OCI-LY7 (cell line): ENCODE measurements at regions not wholly inside any gene's neighbourhood (a gene's known extent, or its start where the extent isn't known, plus 50 kb on each side); places are given as distances from the start of the nearest gene placed in this dataset.

Experiments
- BruUV-seq: library from RNA; stranded (reverse); fragments of 400-500 nt; replicated peaks from 2 replicates; lab custom pipeline; 2021; lab: Mats Ljungman, UMichigan
- CTCF ChIA-PET: fragments of 300-600 bp; sonication (Branson Sonifier 250); formaldehyde crosslinking; loops from one replicate; lab custom pipeline; 2022; ENCODE audit warnings: antibody characterized with exemption; ENCODE audit not compliant: unreplicated experiment; lab: Charles Lee
- POLR2A ChIA-PET: fragments of 300-600 bp; sonication (Branson Sonifier 250); formaldehyde crosslinking; loops from one replicate; lab custom pipeline; 2022; ENCODE audit warnings: antibody characterized with exemption; lab: Charles Lee
- DNase-seq: peaks from one replicate; pipeline ENCODE4 v3.0.0-alpha.2; 2015; ENCODE audit warnings: low spot score
- H2AFZ ChIP-seq: fragments of 200-600 bp; sonication (generic), shearing (Covaris generic); 2 replicates; pipeline ENCODE4 v1.6.1; 2014; ENCODE audit warnings: mild to moderate bottlenecking, antibody characterized with exemption, low read length, moderate library complexity
- H3K27ac ChIP-seq: fragments of 200-600 bp; sonication (generic); 2 replicates; pipeline ENCODE4 v1.5.1; 2014; ENCODE audit warnings: mixed run types, low read depth, mild to moderate bottlenecking, moderate library complexity, low read length, inconsistent platforms; ENCODE audit not compliant: poor library complexity, severe bottlenecking
- H3K36me3 ChIP-seq: fragments of 200-600 bp; sonication (generic); 2 replicates; pipeline ENCODE4 v1.6.1; 2014; ENCODE audit warnings: mild to moderate bottlenecking, antibody characterized with exemption, low read length, moderate library complexity, mixed read lengths; ENCODE audit not compliant: insufficient read depth
- H3K4me1 ChIP-seq: fragments of 200-600 bp; sonication (generic); 2 replicates; pipeline ENCODE4 v1.5.1; 2014; ENCODE audit warnings: mild to moderate bottlenecking, low read length; ENCODE audit not compliant: insufficient read depth, poor library complexity, severe bottlenecking
- H3K4me2 ChIP-seq: fragments of 200-600 bp; sonication (generic); 2 replicates; pipeline ENCODE4 v1.6.1; 2014; ENCODE audit warnings: mild to moderate bottlenecking, low read length
- H3K4me3 ChIP-seq: fragments of 200-600 bp; sonication (generic); 2 replicates; pipeline ENCODE4 v1.5.1; 2014; ENCODE audit warnings: mild to moderate bottlenecking, low read depth, low read length; ENCODE audit not compliant: poor library complexity, severe bottlenecking
- H3K79me2 ChIP-seq: fragments of 200-600 bp; sonication (generic); 2 replicates; pipeline ENCODE4 v1.6.1; 2016; ENCODE audit warnings: low read depth, mild to moderate bottlenecking, low read length, moderate library complexity, mixed read lengths; ENCODE audit not compliant: insufficient read depth
- H3K9me2 ChIP-seq: fragments of 200-600 bp; sonication (generic); 2 replicates; pipeline ENCODE4 v1.6.1; 2016; ENCODE audit warnings: mild to moderate bottlenecking, low read length, mixed read lengths; ENCODE audit not compliant: insufficient read depth
- H3K9me3 ChIP-seq: fragments of 200-600 bp; sonication (generic); 2 replicates; pipeline ENCODE4 v1.6.1; 2014; ENCODE audit warnings: mild to moderate bottlenecking, mixed run types, low read length, mixed read lengths
- H4K20me1 ChIP-seq: fragments of 200-600 bp; sonication (generic); 2 replicates; pipeline ENCODE4 v1.6.1; 2014; ENCODE audit warnings: mild to moderate bottlenecking, antibody characterized with exemption, low read length, moderate library complexity, mixed read lengths; ENCODE audit not compliant: insufficient read depth
- EZH2phosphoT487 ChIP-seq: fragments of 200-600 bp; sonication (generic); IDR thresholded peaks from 2 replicates; pipeline ENCODE4 v1.6.1; 2018; ENCODE audit warnings: low read depth, borderline replicate concordance, mild to moderate bottlenecking, mixed run types, antibody characterized with exemption, low read length, moderate library complexity, mixed read lengths
- intact Hi-C: fragments of 100-400 bp; cut with micrococcal nuclease; formaldehyde crosslinking; loops from one replicate; pipeline ENCODE4 v1.10.0; 2022; ENCODE audit not compliant: unreplicated experiment
- TF ChIP-seq, protein P1 (sequence below): fragments of 200-600 bp; sonication (generic); conservative IDR thresholded peaks from 2 replicates; pipeline ENCODE4 v1.5.1; 2014; ENCODE audit warnings: mild to moderate bottlenecking, antibody characterized with exemption, low read length, moderate library complexity, mixed read lengths

DNA sequence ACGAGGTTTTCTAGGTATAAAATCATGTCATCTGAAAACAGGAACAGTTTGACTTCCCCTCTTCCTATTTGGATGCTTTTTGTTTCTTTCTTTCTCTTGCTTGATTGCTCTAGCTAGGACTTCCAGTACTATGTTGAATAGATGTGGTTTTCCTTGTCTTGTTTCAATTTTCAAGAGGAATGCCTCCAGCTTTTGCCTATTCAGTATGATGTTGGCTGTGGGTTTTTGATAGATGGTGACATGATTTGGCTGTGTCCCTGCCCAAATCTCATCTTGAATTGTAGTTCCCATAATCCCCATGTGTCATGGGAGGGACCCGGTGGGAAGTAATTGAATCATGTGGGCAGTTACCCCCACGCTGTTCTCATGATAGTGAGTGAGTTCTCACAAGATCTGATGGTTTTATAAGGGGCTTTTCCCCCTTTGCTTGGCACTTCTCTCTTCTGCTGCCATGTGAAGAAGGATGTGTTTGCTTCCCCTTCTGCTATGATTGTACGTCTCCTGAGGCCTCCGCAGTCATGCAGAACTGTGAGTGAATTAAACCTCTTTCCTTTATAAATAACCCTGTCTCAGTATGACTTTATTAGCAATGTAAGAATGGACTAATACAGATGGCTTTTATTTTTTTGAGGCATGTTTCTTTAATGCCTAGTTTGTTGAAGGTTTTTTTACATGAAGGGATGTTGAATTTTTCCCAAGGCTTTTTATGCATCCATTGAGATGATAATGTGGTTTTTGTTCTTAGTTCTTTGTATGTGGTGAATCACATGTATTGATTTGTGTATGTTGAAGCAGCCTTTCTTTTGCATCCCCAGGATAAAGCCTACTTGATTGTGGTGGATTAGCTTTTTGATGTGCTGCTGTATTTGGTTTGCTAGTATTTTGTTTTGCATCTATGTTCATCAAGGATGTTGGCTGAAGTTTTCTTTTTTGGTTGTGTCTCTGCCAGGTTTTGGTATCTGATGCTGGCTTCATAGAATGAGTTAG lies 239.1 kb downstream of the THBS2 start:
- no peak for DNase-seq
- Histone ChIP-seq H3K36me3 (no peaks in the 10 kb centered on the region), H3K9me3 (no peaks in the 10 kb centered on the region), H3K27ac (no peak overlapping the region), H3K9me2 (no peaks in the 10 kb centered on the region), H3K4me3 (no peak overlapping the region), H3K4me1 (no peaks in the 10 kb centered on the region), H3K79me2 (no peaks in the 10 kb centered on the region), H4K20me1 (no peaks in the 10 kb centered on the region), H2AFZ (no peak overlapping the region), H3K4me2 (no peak overlapping the region)
- CTCF ChIA-PET, result no interaction called here
- intact Hi-C loops, result no loop called here
- no peak for TF ChIP-seq EZH2phosphoT487
- TF ChIP-seq, protein P1, sequence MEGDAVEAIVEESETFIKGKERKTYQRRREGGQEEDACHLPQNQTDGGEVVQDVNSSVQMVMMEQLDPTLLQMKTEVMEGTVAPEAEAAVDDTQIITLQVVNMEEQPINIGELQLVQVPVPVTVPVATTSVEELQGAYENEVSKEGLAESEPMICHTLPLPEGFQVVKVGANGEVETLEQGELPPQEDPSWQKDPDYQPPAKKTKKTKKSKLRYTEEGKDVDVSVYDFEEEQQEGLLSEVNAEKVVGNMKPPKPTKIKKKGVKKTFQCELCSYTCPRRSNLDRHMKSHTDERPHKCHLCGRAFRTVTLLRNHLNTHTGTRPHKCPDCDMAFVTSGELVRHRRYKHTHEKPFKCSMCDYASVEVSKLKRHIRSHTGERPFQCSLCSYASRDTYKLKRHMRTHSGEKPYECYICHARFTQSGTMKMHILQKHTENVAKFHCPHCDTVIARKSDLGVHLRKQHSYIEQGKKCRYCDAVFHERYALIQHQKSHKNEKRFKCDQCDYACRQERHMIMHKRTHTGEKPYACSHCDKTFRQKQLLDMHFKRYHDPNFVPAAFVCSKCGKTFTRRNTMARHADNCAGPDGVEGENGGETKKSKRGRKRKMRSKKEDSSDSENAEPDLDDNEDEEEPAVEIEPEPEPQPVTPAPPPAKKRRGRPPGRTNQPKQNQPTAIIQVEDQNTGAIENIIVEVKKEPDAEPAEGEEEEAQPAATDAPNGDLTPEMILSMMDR, result no peak
- POLR2A ChIA-PET, result interaction anchor here (1.0 kb wide), 1 partner anchor 8 kb away, joined by 3 read pairs; no protein-coding TSS in a partner anchor
- BruUV-seq, result no TSS peak

DNA sequence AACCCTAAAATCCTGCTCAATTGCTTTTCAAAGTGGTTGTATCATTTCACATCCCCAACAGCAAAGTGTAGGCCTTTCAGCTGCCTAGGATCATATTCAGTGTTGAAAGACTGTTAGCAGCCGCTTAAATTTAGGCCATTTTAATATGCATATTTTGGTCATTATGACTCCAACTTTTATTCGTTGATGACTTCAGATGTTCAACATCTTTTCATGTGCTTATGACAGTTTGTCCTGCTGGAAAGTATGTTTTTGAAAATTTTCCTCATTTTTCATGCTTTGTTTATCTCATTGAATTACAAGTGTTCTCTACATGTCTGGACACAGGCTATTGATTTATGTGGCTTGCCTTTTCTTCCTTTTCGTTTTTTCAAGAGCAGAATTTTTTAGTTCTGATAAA lies 244.0 kb downstream of the THBS2 start:
- intact Hi-C loops, result no loop called here
- Histone ChIP-seq H3K4me3 (no peak overlapping the region), H3K9me3 (no peaks in the 10 kb centered on the region), H3K4me2 (no peak overlapping the region), H3K27ac (no peak overlapping the region), H3K36me3 (no peaks in the 10 kb centered on the region), H3K9me2 (no peaks in the 10 kb centered on the region), H3K4me1 (no peaks in the 10 kb centered on the region), H2AFZ (no peak overlapping the region), H3K79me2 (no peaks in the 10 kb centered on the region), H4K20me1 (no peaks in the 10 kb centered on the region)
- no peak for DNase-seq
- CTCF ChIA-PET, result no interaction called here
- POLR2A ChIA-PET, result no interaction called here
- TF ChIP-seq EZH2phosphoT487, result no peak
- TF ChIP-seq, protein P1, result no peak
- no TSS peak for BruUV-seq

DNA sequence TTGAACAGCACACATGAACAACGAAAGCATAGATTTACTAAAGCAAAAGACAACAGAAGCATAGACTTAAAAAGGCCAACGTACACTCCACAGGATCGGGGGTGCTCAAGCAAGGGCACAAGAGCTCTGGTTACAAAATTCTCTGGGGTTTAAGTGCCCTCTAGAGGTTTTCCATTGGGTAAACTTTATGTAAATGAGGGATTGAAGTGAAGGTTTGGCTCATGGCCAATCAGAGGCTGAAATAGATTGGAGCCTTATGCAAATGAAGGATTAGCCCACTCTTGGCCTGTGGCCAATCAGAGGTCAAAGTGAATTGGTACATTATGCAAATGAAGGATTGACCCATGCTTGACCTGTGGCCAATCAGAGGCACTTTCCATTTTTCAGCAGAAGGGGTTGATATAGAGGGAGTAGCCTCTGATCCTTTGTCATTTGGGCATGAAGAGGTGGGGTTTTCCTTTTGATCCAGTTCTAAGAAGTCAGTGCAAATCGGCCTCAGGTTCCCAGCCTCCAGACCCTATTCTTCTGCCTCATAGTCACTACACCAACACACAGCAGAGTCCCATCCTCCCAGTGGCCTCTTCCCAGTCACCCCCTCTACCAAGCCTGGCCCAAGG lies 244.9 kb downstream of the THBS2 start:
- TF ChIP-seq, protein P1, result no peak
- TF ChIP-seq EZH2phosphoT487, result no peak
- no peak for DNase-seq
- H3K4me1 ChIP-seq, result no peaks in the 10 kb centered on the region
- no peaks in the 10 kb centered on the region for H3K36me3 ChIP-seq
- H3K4me3 ChIP-seq, result no peak overlapping the region
- CTCF ChIA-PET, result no interaction called here
- no peaks in the 10 kb centered on the region for H3K9me2 ChIP-seq
- no peaks in the 10 kb centered on the region for H3K79me2 ChIP-seq
- H3K4me2 ChIP-seq, result no peak overlapping the region
- H3K9me3 ChIP-seq, result no peaks in the 10 kb centered on the region
- POLR2A ChIA-PET, result no interaction called here
- H4K20me1 ChIP-seq, result no peaks in the 10 kb centered on the region
- intact Hi-C loops, result no loop called here
- no TSS peak for BruUV-seq
- H2AFZ ChIP-seq, result no peak overlapping the region
- no peak overlapping the region for H3K27ac ChIP-seq
